IMR-90 (cell line): ENCODE measurements at regions not wholly inside any gene's neighbourhood (a gene's known extent, or its start where the extent isn't known, plus 50 kb on each side); places are given as distances from the start of the nearest gene placed in this dataset.

ENCODE experiments used
- ATAC-seq: fragments of 200-7000 bp; cut with Tn5 transposase; 2 replicates; pipeline ENCODE4 v1.9.1; 2020; ENCODE audit warnings: low read depth, mild to moderate bottlenecking, moderate library complexity
- BruUV-seq: library from RNA; stranded (reverse); fragments of 400-500 nt; replicated peaks from 2 replicates; lab custom pipeline; 2021; lab: Mats Ljungman, UMichigan
- CTCF ChIA-PET: fragments of 300-600 bp; formaldehyde crosslinking; extraction: SDS; loops from one replicate; lab custom pipeline; 2021; ENCODE audit warnings: antibody characterized with exemption; lab: Yijun Ruan, JAX
- POLR2A ChIA-PET: fragments of 300-600 bp; sonication (Branson Sonifier 250); formaldehyde crosslinking; loops from one replicate; lab custom pipeline; 2022; ENCODE audit warnings: antibody characterized with exemption; ENCODE audit not compliant: unreplicated experiment; lab: Charles Lee
- DNase-seq: peaks from one replicate; pipeline ENCODE4 v3.0.0; 2013
- H2AFZ ChIP-seq: replicated peaks from 2 replicates; pipeline ENCODE3; 2013; ENCODE audit warnings: low read length, mild to moderate bottlenecking; ENCODE audit not compliant: poor library complexity
- H2AK5ac ChIP-seq: 2 replicates; pipeline ENCODE4 v1.6.1; 2013; ENCODE audit warnings: low read depth, low read length, inconsistent platforms
- H2AK9ac ChIP-seq: replicated peaks from 2 replicates; pipeline ENCODE3; 2013; ENCODE audit warnings: mild to moderate bottlenecking, low read depth, low read length, moderate library complexity; ENCODE audit not compliant: poor library complexity
- H2BK120ac ChIP-seq: 2 replicates; pipeline ENCODE4 v1.6.1; 2013; ENCODE audit warnings: low read depth, low read length, inconsistent platforms
- H2BK15ac ChIP-seq: 3 replicates; pipeline ENCODE4 v1.6.1; 2013; ENCODE audit warnings: low read depth, low read length, inconsistent platforms
- H2BK20ac ChIP-seq: 2 replicates; pipeline ENCODE4 v1.6.1; 2013; ENCODE audit warnings: low read depth, mild to moderate bottlenecking, inconsistent platforms, low read length, moderate library complexity
- H2BK5ac ChIP-seq: 2 replicates; pipeline ENCODE4 v1.6.1; 2013; ENCODE audit warnings: mild to moderate bottlenecking, low read depth, low read length, inconsistent platforms; ENCODE audit not compliant: poor library complexity, severe bottlenecking
- H3K14ac ChIP-seq: replicated peaks from 2 replicates; pipeline ENCODE4 v1.6.1; 2013; ENCODE audit warnings: low read depth, low read length, inconsistent platforms
- H3K18ac ChIP-seq: 2 replicates; pipeline ENCODE4 v1.6.1; 2013; ENCODE audit warnings: low read depth, low read length, control low read depth
- H3K23ac ChIP-seq: 2 replicates; pipeline ENCODE4 v1.6.1; 2013; ENCODE audit warnings: low read depth, low read length, inconsistent platforms
- H3K27ac ChIP-seq: 2 replicates; pipeline ENCODE4 v1.5.1; 2013; ENCODE audit warnings: mild to moderate bottlenecking, control low read depth, low read length; ENCODE audit not compliant: insufficient read depth
- H3K27me3 ChIP-seq: 2 replicates; pipeline ENCODE4 v1.6.1; 2013; ENCODE audit warnings: low read length; ENCODE audit not compliant: control insufficient read depth, insufficient read depth
- H3K36me3 ChIP-seq: 2 replicates; pipeline ENCODE4 v1.6.1; 2013; ENCODE audit warnings: low read length, mixed read lengths; ENCODE audit not compliant: control insufficient read depth, insufficient read depth
- H3K4ac ChIP-seq: 2 replicates; pipeline ENCODE4 v1.6.1; 2013; ENCODE audit warnings: low read depth, low read length, inconsistent platforms
- H3K4me1 ChIP-seq: 2 replicates; pipeline ENCODE4 v1.6.1; 2013; ENCODE audit warnings: low read length, mixed read lengths; ENCODE audit not compliant: control insufficient read depth, insufficient read depth
- H3K4me2 ChIP-seq: 2 replicates; pipeline ENCODE4 v1.6.1; 2013; ENCODE audit warnings: low read depth, mild to moderate bottlenecking, control low read depth, low read length, moderate library complexity
- H3K4me3 ChIP-seq: 2 replicates; pipeline ENCODE4 v1.5.1; 2013; ENCODE audit warnings: low read depth, mild to moderate bottlenecking, control low read depth, low read length, moderate library complexity; ENCODE audit not compliant: insufficient read depth
- H3K56ac ChIP-seq: 2 replicates; pipeline ENCODE4 v1.6.1; 2013; ENCODE audit warnings: low read length, inconsistent platforms; ENCODE audit not compliant: insufficient read depth; ENCODE audit errors: extremely low read depth
- H3K79me1 ChIP-seq, 2 experiments: 2 replicates each; pipeline ENCODE4 v1.6.1; 2013; ENCODE audit warnings: low read length in 2 of 2, inconsistent platforms in 1 of 2, low read depth in 1 of 2
- H3K9ac ChIP-seq: 2 replicates; pipeline ENCODE4 v1.6.1; 2013; ENCODE audit warnings: low read depth, low read length, control low read depth
- H3K9me1 ChIP-seq: 2 replicates; pipeline ENCODE4 v1.6.1; 2013; ENCODE audit warnings: low read length, inconsistent platforms; ENCODE audit not compliant: insufficient read depth
- H3K9me3 ChIP-seq: 2 replicates; pipeline ENCODE4 v1.6.1; 2013; ENCODE audit warnings: low read length; ENCODE audit not compliant: control insufficient read depth, insufficient read depth
- H4K20me1 ChIP-seq: 2 replicates; pipeline ENCODE4 v1.6.1; 2013; ENCODE audit warnings: low read length, inconsistent platforms; ENCODE audit not compliant: insufficient read depth
- H4K5ac ChIP-seq: 2 replicates; pipeline ENCODE4 v1.6.1; 2013; ENCODE audit warnings: mild to moderate bottlenecking, low read depth, low read length, control low read depth
- H4K8ac ChIP-seq, 2 experiments: 2 replicates each; pipeline ENCODE4 v1.6.1; 2013; ENCODE audit warnings: low read depth in 2 of 2, low read length in 2 of 2, control low read depth in 1 of 2, inconsistent platforms in 1 of 2
- H4K91ac ChIP-seq: 2 replicates; pipeline ENCODE4 v1.6.1; 2013; ENCODE audit warnings: low read depth, low read length, inconsistent platforms; ENCODE audit not compliant: insufficient read depth
- BHLHE40 ChIP-seq: fragments of 150-350 bp; IDR thresholded peaks from 2 replicates; pipeline ENCODE4 v1.6.1; 2016; ENCODE audit warnings: mild to moderate bottlenecking, low read depth, low read length
- CEBPB ChIP-seq: IDR thresholded peaks from 2 replicates; pipeline ENCODE4 v1.6.1; 2012; ENCODE audit warnings: low read depth, low read length, improper control_type of control experiment
- CHD1 ChIP-seq: IDR thresholded peaks from 2 replicates; pipeline ENCODE4 v1.6.1; 2012; ENCODE audit warnings: low read depth, low read length, improper control_type of control experiment
- FOS ChIP-seq: fragments of 150-350 bp; IDR thresholded peaks from 2 replicates; pipeline ENCODE4 v1.6.1; 2016; ENCODE audit warnings: low read depth, low read length
- MAFK ChIP-seq: IDR thresholded peaks from 2 replicates; pipeline ENCODE4 v1.6.1; 2012; ENCODE audit warnings: low read depth, low read length, improper control_type of control experiment
- MAZ ChIP-seq: IDR thresholded peaks from 2 replicates; pipeline ENCODE4 v1.6.1; 2012; ENCODE audit warnings: low read depth, mild to moderate bottlenecking, low read length, improper control_type of control experiment, moderate library complexity, borderline replicate concordance
- MXI1 ChIP-seq: IDR thresholded peaks from 2 replicates; pipeline ENCODE4 v1.6.1; 2012; ENCODE audit warnings: low read depth, mild to moderate bottlenecking, low read length, moderate library complexity, borderline replicate concordance
- NFE2L2 ChIP-seq: fragments of 150-350 bp; IDR thresholded peaks from 2 replicates; pipeline ENCODE4 v1.6.1; 2016; ENCODE audit warnings: low read depth, mild to moderate bottlenecking, low read length
- POLR2A ChIP-seq: IDR thresholded peaks from 2 replicates; pipeline ENCODE4 v1.6.1; 2012; ENCODE audit warnings: mild to moderate bottlenecking, low read depth, low read length
- RAD21 ChIP-seq: IDR thresholded peaks from 2 replicates; pipeline ENCODE4 v1.6.1; 2012; ENCODE audit warnings: low read length, improper control_type of control experiment
- RCOR1 ChIP-seq: IDR thresholded peaks from 2 replicates; pipeline ENCODE4 v1.6.1; 2012; ENCODE audit warnings: mild to moderate bottlenecking, low read length, improper control_type of control experiment; ENCODE audit not compliant: insufficient replicate concordance
- RFX5 ChIP-seq: IDR thresholded peaks from 2 replicates; pipeline ENCODE4 v1.8.0; 2012; ENCODE audit warnings: low read depth, mild to moderate bottlenecking, low read length, moderate library complexity
- SMC3 ChIP-seq: fragments of 150-350 bp; IDR thresholded peaks from 2 replicates; pipeline ENCODE4 v1.6.1; 2016; ENCODE audit warnings: low read depth, mild to moderate bottlenecking, antibody characterized with exemption, low read length, moderate library complexity
- USF2 ChIP-seq: fragments of 150-350 bp; IDR thresholded peaks from 2 replicates; pipeline ENCODE4 v1.6.1; 2017; ENCODE audit warnings: mild to moderate bottlenecking, antibody characterized with exemption, low read length, low read depth
- WGBS, 2 experiments: methylation state at CpG; one replicate each; pipeline versions ENCODE4 v1.1.5 to v1.1.7; 2013; ENCODE audit warnings: missing lambda C conversion rate in 2 of 2; ENCODE audit not compliant: insufficient read length in 1 of 2; ENCODE audit errors: extremely low coverage in 2 of 2; 5-methylcytosine and 5-hydroxymethylcytosine counted together
- dilution Hi-C: fragments of 300-500 bp; cut with HindIII; formaldehyde crosslinking; loops from one replicate; pipeline ENCODE4 v1.14.3; 2018; ENCODE audit warnings: low sequenced_read_pairs; ENCODE audit not compliant: unreplicated experiment
- in situ Hi-C: fragments of 300-500 bp; cut with MboI; formaldehyde crosslinking; loops from 3 replicates; pipeline ENCODE4 v1.14.3; 2019; ENCODE audit warnings: low sequenced_read_pairs, inconsistent platforms, mixed read lengths
- intact Hi-C: fragments of 100-400 bp; cut with micrococcal nuclease; formaldehyde crosslinking; loops from 2 replicates; pipeline ENCODE4 v1.10.0; 2022
- TF ChIP-seq, protein P1 (sequence below): conservative IDR thresholded peaks from 2 replicates; pipeline ENCODE4 v1.5.1; 2012; ENCODE audit warnings: mild to moderate bottlenecking, low read depth, low read length, improper control_type of control experiment
- TF ChIP-seq, protein P2 (sequence below): fragments of 150-350 bp; IDR thresholded peaks from 2 replicates; pipeline ENCODE4 v1.6.1; 2016; ENCODE audit warnings: low read depth, mild to moderate bottlenecking, low read length, moderate library complexity, borderline replicate concordance

DNA sequence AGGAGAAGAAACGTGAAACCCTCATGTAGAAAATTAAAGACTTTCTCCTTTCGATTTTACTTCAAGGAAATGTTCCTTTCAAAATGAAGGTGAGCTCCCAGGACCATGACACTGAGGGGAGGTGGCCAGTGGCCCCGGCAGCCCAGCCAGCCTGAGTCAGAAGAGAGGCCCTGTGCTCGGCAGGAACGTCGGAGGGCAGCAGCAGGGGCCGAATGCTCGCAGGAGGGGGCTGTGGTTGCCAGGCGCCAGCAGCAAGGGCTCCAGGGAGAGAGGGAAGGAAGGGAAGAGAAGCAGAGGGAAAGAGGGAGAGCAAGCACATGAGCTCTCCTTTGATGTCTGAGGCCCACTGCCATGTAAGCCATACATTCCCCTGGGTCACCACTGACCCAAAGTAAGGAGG is 73.3 kb upstream of the ACKR3 start:
- ChIA-PET CTCF (no interaction called here), POLR2A (no interaction called here)
- no CpG with 5 or more reads among the region's 9 CpGs for WGBS, 2 experiments
- no peak overlapping the region for H4K91ac ChIP-seq
- H2BK15ac ChIP-seq, result no peak overlapping the region
- no TSS peak for BruUV-seq
- no peak overlapping the region for H3K23ac ChIP-seq
- no peak overlapping the region for H4K5ac ChIP-seq
- no peaks in the 10 kb centered on the region for H3K9me3 ChIP-seq
- dilution Hi-C loops, result no loop called here
- no peak overlapping the region for H2BK120ac ChIP-seq
- no peak for ATAC-seq
- H2AK9ac ChIP-seq, result no peak overlapping the region
- no peaks in the 10 kb centered on the region; the same call in 1 of the 2 replicates for H3K27me3 ChIP-seq
- no peak for DNase-seq
- intact Hi-C loops, result no loop called here
- H2AK5ac ChIP-seq, result no peak overlapping the region
- H2BK5ac ChIP-seq, result no peak overlapping the region
- no peaks in the 10 kb centered on the region for H3K36me3 ChIP-seq
- no peak overlapping the region for H3K56ac ChIP-seq
- H3K4me2 ChIP-seq, result no peak overlapping the region
- no peak overlapping the region for H3K4me3 ChIP-seq
- no peak overlapping the region for H3K9ac ChIP-seq
- no peaks in the 10 kb centered on the region for H3K79me1 ChIP-seq
- H2BK20ac ChIP-seq, result no peak overlapping the region
- no peak overlapping the region for H2AFZ ChIP-seq
- TF ChIP-seq SMC3, result no peak
- no peak for TF ChIP-seq FOS
- no peak for TF ChIP-seq BHLHE40
- no peak for TF ChIP-seq CHD1
- no peak for TF ChIP-seq POLR2A
- no peak for TF ChIP-seq RCOR1
- TF ChIP-seq USF2, result no peak
- no peak for TF ChIP-seq RAD21
- no peak for TF ChIP-seq NFE2L2
- no peak for TF ChIP-seq RFX5
- TF ChIP-seq, protein P1, sequence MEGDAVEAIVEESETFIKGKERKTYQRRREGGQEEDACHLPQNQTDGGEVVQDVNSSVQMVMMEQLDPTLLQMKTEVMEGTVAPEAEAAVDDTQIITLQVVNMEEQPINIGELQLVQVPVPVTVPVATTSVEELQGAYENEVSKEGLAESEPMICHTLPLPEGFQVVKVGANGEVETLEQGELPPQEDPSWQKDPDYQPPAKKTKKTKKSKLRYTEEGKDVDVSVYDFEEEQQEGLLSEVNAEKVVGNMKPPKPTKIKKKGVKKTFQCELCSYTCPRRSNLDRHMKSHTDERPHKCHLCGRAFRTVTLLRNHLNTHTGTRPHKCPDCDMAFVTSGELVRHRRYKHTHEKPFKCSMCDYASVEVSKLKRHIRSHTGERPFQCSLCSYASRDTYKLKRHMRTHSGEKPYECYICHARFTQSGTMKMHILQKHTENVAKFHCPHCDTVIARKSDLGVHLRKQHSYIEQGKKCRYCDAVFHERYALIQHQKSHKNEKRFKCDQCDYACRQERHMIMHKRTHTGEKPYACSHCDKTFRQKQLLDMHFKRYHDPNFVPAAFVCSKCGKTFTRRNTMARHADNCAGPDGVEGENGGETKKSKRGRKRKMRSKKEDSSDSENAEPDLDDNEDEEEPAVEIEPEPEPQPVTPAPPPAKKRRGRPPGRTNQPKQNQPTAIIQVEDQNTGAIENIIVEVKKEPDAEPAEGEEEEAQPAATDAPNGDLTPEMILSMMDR, result no peak
- TF ChIP-seq CEBPB, result no peak
- no peak for TF ChIP-seq MAZ
- TF ChIP-seq, protein P2, sequence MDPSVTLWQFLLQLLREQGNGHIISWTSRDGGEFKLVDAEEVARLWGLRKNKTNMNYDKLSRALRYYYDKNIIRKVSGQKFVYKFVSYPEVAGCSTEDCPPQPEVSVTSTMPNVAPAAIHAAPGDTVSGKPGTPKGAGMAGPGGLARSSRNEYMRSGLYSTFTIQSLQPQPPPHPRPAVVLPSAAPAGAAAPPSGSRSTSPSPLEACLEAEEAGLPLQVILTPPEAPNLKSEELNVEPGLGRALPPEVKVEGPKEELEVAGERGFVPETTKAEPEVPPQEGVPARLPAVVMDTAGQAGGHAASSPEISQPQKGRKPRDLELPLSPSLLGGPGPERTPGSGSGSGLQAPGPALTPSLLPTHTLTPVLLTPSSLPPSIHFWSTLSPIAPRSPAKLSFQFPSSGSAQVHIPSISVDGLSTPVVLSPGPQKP, result no peak
- no peak for TF ChIP-seq MAFK
- TF ChIP-seq MXI1, result no peak
- no peak overlapping the region for H3K18ac ChIP-seq
- no peaks in the 10 kb centered on the region for H3K4me1 ChIP-seq
- no peak overlapping the region for H3K14ac ChIP-seq
- no peak overlapping the region for H4K8ac ChIP-seq
- in situ Hi-C loops, result no loop called here
- H3K4ac ChIP-seq, result no peak overlapping the region
- H3K27ac ChIP-seq, result no peak overlapping the region
- H4K20me1 ChIP-seq, result no peaks in the 10 kb centered on the region
- no peaks in the 10 kb centered on the region for H3K9me1 ChIP-seq
